ENCODE measurements at regions not wholly inside any gene's neighbourhood (a gene's known extent, or its start where the extent isn't known, plus 50 kb on each side); places are given as distances from the start of the nearest gene placed in this dataset.

- Mint-ChIP-seq H3K4me3 (no peak overlapping the region), H3K4me1 (ENCODE audit: low read depth) (no peaks in the 10 kb centered on the region), H3K27me3 (peaks cover 37% of the 10 kb centered on the region), H3K9me3 (no peaks in the 10 kb centered on the region), H3K36me3 (ENCODE audit: low read depth) (no peaks in the 10 kb centered on the region), H3K27ac (no peak overlapping the region)
- DNase-seq (no peak), ATAC-seq (no peak)
- TF ChIP-seq CTCF (IDR thresholded peaks at IDR 0.05): no peak
- ChIA-PET CTCF (no interaction called here), POLR2A (no interaction called here)
- intact Hi-C loops (cut with micrococcal nuclease): no loop called here
Measured at GRCh38 chr6:167717455-167717854, 109.3 kb upstream of the AFDN start.

- peaks cover 37% of the 10 kb centered on the region for H3K27me3 Mint-ChIP-seq
- POLR2A ChIA-PET: no interaction called here
Measured at GRCh38 chr6:167717867-167718266, 108.8 kb upstream of the AFDN start.

GRCh38 chr6:167719920-167720319 is 106.8 kb upstream of the AFDN start:
- Mint-ChIP-seq H3K4me3 (no peak overlapping the region), H3K4me1 (ENCODE audit: low read depth) (no peaks in the 10 kb centered on the region), H3K36me3 (ENCODE audit: low read depth) (no peaks in the 10 kb centered on the region), H3K9me3 (peaks cover 5% of the 10 kb centered on the region), H3K27me3 (peaks cover 32% of the 10 kb centered on the region), H3K27ac (no peak overlapping the region)
- ChIA-PET CTCF (no interaction called here), POLR2A (no interaction called here)
- TF ChIP-seq CTCF (IDR thresholded peaks at IDR 0.05): no peak
- ATAC-seq: no peak
- intact Hi-C loops (cut with micrococcal nuclease): no loop called here
- DNase-seq: no peak

More at GRCh38 chr6:167717867-167718266, 108.8 kb upstream of the AFDN start:
- CTCF ChIA-PET: no interaction called here
- TF ChIP-seq CTCF (IDR thresholded peaks at IDR 0.05): no peak
- ATAC-seq: no peak
- Mint-ChIP-seq H3K36me3 (ENCODE audit: low read depth) (no peaks in the 10 kb centered on the region), H3K9me3 (no peaks in the 10 kb centered on the region), H3K4me1 (ENCODE audit: low read depth) (no peaks in the 10 kb centered on the region), H3K4me3 (no peak overlapping the region), H3K27ac (no peak overlapping the region)
- intact Hi-C loops (cut with micrococcal nuclease): no loop called here
- no peak for DNase-seq

- peaks cover 5% of the 10 kb centered on the region for H3K9me3 Mint-ChIP-seq
- no peaks in the 10 kb centered on the region for H3K4me1 Mint-ChIP-seq (ENCODE audit: low read depth)
- ChIA-PET POLR2A (no interaction called here), CTCF (no interaction called here)
- peaks cover 30% of the 10 kb centered on the region for H3K27me3 Mint-ChIP-seq
- ATAC-seq: no peak
- H3K4me3 Mint-ChIP-seq: no peak overlapping the region
- intact Hi-C loops (cut with micrococcal nuclease): no loop called here
- H3K36me3 Mint-ChIP-seq (ENCODE audit: low read depth): no peaks in the 10 kb centered on the region
- no peak for DNase-seq
- no peak for TF ChIP-seq CTCF (IDR thresholded peaks at IDR 0.05)
- H3K27ac Mint-ChIP-seq: no peak overlapping the region
Measured at GRCh38 chr6:167720456-167721285, 106.0 kb upstream of the AFDN start.

GRCh38 chr6:167721291-167721690 is 105.4 kb upstream of the AFDN start:
- CTCF ChIA-PET: no interaction called here
- Mint-ChIP-seq H3K4me1 (ENCODE audit: low read depth) (no peaks in the 10 kb centered on the region), H3K9me3 (peaks cover 5% of the 10 kb centered on the region), H3K36me3 (ENCODE audit: low read depth) (no peaks in the 10 kb centered on the region), H3K27me3 (peaks cover 27% of the 10 kb centered on the region), H3K27ac (no peak overlapping the region), H3K4me3 (no peak overlapping the region)
- ATAC-seq (no peak), DNase-seq (no peak)
- intact Hi-C loops (cut with micrococcal nuclease): no loop called here
- TF ChIP-seq CTCF (IDR thresholded peaks at IDR 0.05): no peak
- POLR2A ChIA-PET: no interaction called here
